ENCODE measurements at regions not wholly inside any gene's neighbourhood (a gene's known extent, or its start where the extent isn't known, plus 50 kb on each side); places are given as distances from the start of the nearest gene placed in this dataset.

- H3K36me3 ChIP-seq, result no peaks in the 10 kb centered on the region
- H3K4me3 ChIP-seq, result no peak overlapping the region
- TF ChIP-seq POLR2A (IDR thresholded peaks at IDR 0.05; ENCODE audit: low read depth), result no peak
- TF ChIP-seq EP300 (IDR thresholded peaks at IDR 0.05), result no peak
- no peak for TF ChIP-seq CTCF (IDR thresholded peaks at IDR 0.05)
- no peak for TF ChIP-seq POLR2AphosphoS5 (IDR thresholded peaks at IDR 0.05)
- no peaks in the 10 kb centered on the region for H3K27me3 ChIP-seq
- 93% methylated on average over 1 of the region's 1 CpG for WGBS
- no peak overlapping the region for H3K27ac ChIP-seq (replicated peaks in 1 of 4)
- H3K9me3 ChIP-seq, result no peaks in the 10 kb centered on the region
- intact Hi-C loops (cut with DNase I), result no loop called here
- H3K4me1 ChIP-seq, result no peaks in the 10 kb centered on the region
- DNase-seq (ENCODE audit: extremely low spot score), result no peak
Observed at GRCh38 chr13:64556376-64556775, 2673.8 kb downstream of the PCDH9 start.

GRCh38 chr13:64553411-64554129 is 2676.6 kb downstream of the PCDH9 start:
- no peak for DNase-seq (ENCODE audit: extremely low spot score)
- H3K27ac ChIP-seq (replicated peaks in 1 of 4), result no peak overlapping the region
- H3K36me3 ChIP-seq, result no peaks in the 10 kb centered on the region
- no peak overlapping the region for H3K4me3 ChIP-seq
- H3K27me3 ChIP-seq, result no peaks in the 10 kb centered on the region
- TF ChIP-seq POLR2A (IDR thresholded peaks at IDR 0.05; ENCODE audit: low read depth), result no peak
- no peak for TF ChIP-seq EP300 (IDR thresholded peaks at IDR 0.05)
- no peak for TF ChIP-seq CTCF (IDR thresholded peaks at IDR 0.05)
- no peak for TF ChIP-seq POLR2AphosphoS5 (IDR thresholded peaks at IDR 0.05)
- 83% methylated on average over 2 of the region's 2 CpGs for WGBS
- no peaks in the 10 kb centered on the region for H3K9me3 ChIP-seq
- no peaks in the 10 kb centered on the region for H3K4me1 ChIP-seq
- intact Hi-C loops (cut with DNase I), result no loop called here

- H3K36me3 ChIP-seq, result no peaks in the 10 kb centered on the region
- intact Hi-C loops (cut with DNase I), result no loop called here
- no peak for TF ChIP-seq POLR2AphosphoS5 (IDR thresholded peaks at IDR 0.05)
- TF ChIP-seq CTCF (IDR thresholded peaks at IDR 0.05), result no peak
- TF ChIP-seq POLR2A (IDR thresholded peaks at IDR 0.05; ENCODE audit: low read depth), result no peak
- no peak for TF ChIP-seq EP300 (IDR thresholded peaks at IDR 0.05)
- H3K4me1 ChIP-seq, result no peaks in the 10 kb centered on the region
- no peaks in the 10 kb centered on the region for H3K9me3 ChIP-seq
- no peaks in the 10 kb centered on the region for H3K27me3 ChIP-seq
- H3K27ac ChIP-seq (replicated peaks in 1 of 4), result no peak overlapping the region
- WGBS, result 65% methylated on average over 1 of the region's 1 CpG
- DNase-seq (ENCODE audit: extremely low spot score), result no peak
- H3K4me3 ChIP-seq, result no peak overlapping the region
Observed at GRCh38 chr13:64551755-64552154, 2678.4 kb downstream of the PCDH9 start.

- Histone ChIP-seq H3K27me3 (no peaks in the 10 kb centered on the region), H3K9me3 (no peaks in the 10 kb centered on the region), H3K36me3 (no peaks in the 10 kb centered on the region), H3K4me3 (no peak overlapping the region), H3K27ac (replicated peaks in 1 of 4) (no peak overlapping the region), H3K4me1 (no peaks in the 10 kb centered on the region)
- intact Hi-C loops (cut with DNase I), result no loop called here
- TF ChIP-seq POLR2A (IDR thresholded peaks at IDR 0.05; ENCODE audit: low read depth) (no peak), POLR2AphosphoS5 (IDR thresholded peaks at IDR 0.05) (no peak), CTCF (IDR thresholded peaks at IDR 0.05) (no peak), EP300 (IDR thresholded peaks at IDR 0.05) (no peak)
- 90% methylated on average over 1 of the region's 1 CpG for WGBS
- no peak for DNase-seq (ENCODE audit: extremely low spot score)
Observed at GRCh38 chr13:64546371-64546770, 2683.8 kb downstream of the PCDH9 start.

- Histone ChIP-seq H3K27me3 (no peaks in the 10 kb centered on the region), H3K4me1 (no peaks in the 10 kb centered on the region), H3K4me3 (no peak overlapping the region), H3K9me3 (no peaks in the 10 kb centered on the region), H3K27ac (replicated peaks in 1 of 4) (no peak overlapping the region), H3K36me3 (no peaks in the 10 kb centered on the region)
- intact Hi-C loops (cut with DNase I), result no loop called here
- no peak for TF ChIP-seq CTCF (IDR thresholded peaks at IDR 0.05)
- no peak for TF ChIP-seq POLR2AphosphoS5 (IDR thresholded peaks at IDR 0.05)
- no peak for TF ChIP-seq POLR2A (IDR thresholded peaks at IDR 0.05; ENCODE audit: low read depth)
- no peak for TF ChIP-seq EP300 (IDR thresholded peaks at IDR 0.05)
- 49% methylated on average over 2 of the region's 2 CpGs for WGBS
- no peak for DNase-seq (ENCODE audit: extremely low spot score)
Observed at GRCh38 chr13:64540976-64541375, 2689.2 kb downstream of the PCDH9 start.

Data from esophagus muscularis mucosa (tissue), 4 donors.